Suprapubic skin (tissue), 4 donors: ENCODE measurements at regions not wholly inside any gene's neighbourhood (a gene's known extent, or its start where the extent isn't known, plus 50 kb on each side); places are given as distances from the start of the nearest gene placed in this dataset.

Experiments
- DNase-seq, 2 donors: peaks; one replicate each; pipeline ENCODE4 v3.0.0-alpha.2; 2019; ENCODE audit warnings: low spot score in 2 of 2
- H3K27ac ChIP-seq: fragments of 200-600 bp; sonication (generic); one replicate; pipeline ENCODE4 v1.5.1; 2019
- H3K27me3 ChIP-seq: fragments of 200-600 bp; sonication (generic); one replicate; pipeline ENCODE4 v1.5.1; 2019
- H3K36me3 ChIP-seq: fragments of 200-600 bp; sonication (generic); one replicate; pipeline ENCODE4 v1.5.1; 2019
- H3K4me1 ChIP-seq: fragments of 200-600 bp; sonication (generic); one replicate; pipeline ENCODE4 v1.5.1; 2019
- H3K4me3 ChIP-seq: fragments of 200-600 bp; sonication (generic); one replicate; pipeline ENCODE4 v1.5.1; 2019; ENCODE audit warnings: mild to moderate bottlenecking
- H3K9me3 ChIP-seq: fragments of 200-600 bp; sonication (generic); one replicate; pipeline ENCODE4 v1.5.1; 2019
- CTCF ChIP-seq, 2 donors: fragments of 200-600 bp in 1 of 2; fragments of 450-650 bp in 1 of 2; sonication (generic) in 1 of 2; IDR thresholded peaks; one replicate each; pipeline ENCODE4 v1.5.1; 2016 to 2019; ENCODE audit warnings: antibody characterized with exemption in 2 of 2, mild to moderate bottlenecking in 1 of 2, moderate library complexity in 1 of 2
- EP300 ChIP-seq: sonication (generic); formaldehyde crosslinking; IDR thresholded peaks from one replicate; pipeline ENCODE4 v1.6.1; 2017; ENCODE audit warnings: antibody characterized with exemption
- POLR2A ChIP-seq, 2 donors: fragments of 450-650 bp; IDR thresholded peaks; one replicate each; pipeline ENCODE4 v1.6.1; 2017; ENCODE audit warnings: antibody characterized with exemption in 2 of 2, mild to moderate bottlenecking in 2 of 2, moderate library complexity in 2 of 2
- POLR2AphosphoS5 ChIP-seq, 3 donors: sonication (generic); formaldehyde crosslinking; IDR thresholded peaks; one replicate each; pipeline ENCODE4 v1.6.1; 2017; ENCODE audit warnings: antibody characterized with exemption in 3 of 3
- WGBS: methylation state at CpG from one replicate; pipeline ENCODE4 v1.1.5; 2018; 5-methylcytosine and 5-hydroxymethylcytosine counted together

DNA sequence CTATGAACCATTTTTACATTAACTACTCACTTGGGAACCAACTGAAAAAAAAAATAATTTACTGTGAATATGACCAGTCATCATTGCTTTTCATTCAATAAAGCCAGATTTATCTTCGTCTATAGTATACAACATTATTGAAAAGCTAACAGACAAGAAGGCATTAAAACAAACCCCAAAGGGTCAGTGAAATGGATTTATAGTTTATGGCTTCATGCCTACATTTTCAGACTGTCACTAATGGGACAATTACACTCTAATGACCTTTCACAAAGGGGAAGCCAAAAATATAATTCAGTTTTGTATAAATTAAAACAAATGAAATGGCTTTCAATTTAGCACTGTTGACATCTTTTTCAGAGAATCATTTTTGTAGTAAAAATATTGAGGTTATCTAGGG, 169.1 kb downstream of the DSEL start:
- Histone ChIP-seq H3K4me3 (no peak overlapping the region), H3K4me1 (no peaks in the 10 kb centered on the region), H3K9me3 (no peaks in the 10 kb centered on the region), H3K27ac (no peak overlapping the region), H3K36me3 (no peaks in the 10 kb centered on the region), H3K27me3 (no peaks in the 10 kb centered on the region)
- WGBS, result 34% methylated on average over 1 of the region's 1 CpG
- no peak for DNase-seq
- TF ChIP-seq POLR2A (IDR thresholded peaks at IDR 0.05) (no peak), EP300 (no peak), CTCF (IDR thresholded peaks at IDR 0.05) (no peak), POLR2AphosphoS5 (IDR thresholded peaks at IDR 0.05) (no peak)

- WGBS, result 58% methylated on average over 2 of the region's 2 CpGs
- Histone ChIP-seq H3K9me3 (no peaks in the 10 kb centered on the region), H3K4me1 (no peaks in the 10 kb centered on the region), H3K36me3 (no peaks in the 10 kb centered on the region), H3K4me3 (no peak overlapping the region), H3K27me3 (no peaks in the 10 kb centered on the region), H3K27ac (no peak overlapping the region)
- no peak for DNase-seq
- no peak for TF ChIP-seq CTCF (IDR thresholded peaks at IDR 0.05)
- no peak for TF ChIP-seq POLR2A (IDR thresholded peaks at IDR 0.05)
- no peak for TF ChIP-seq POLR2AphosphoS5 (IDR thresholded peaks at IDR 0.05)
- TF ChIP-seq EP300, result no peak
Observed at GRCh38 chr18:67342159-67342558, 174.4 kb downstream of the DSEL start.

DNA sequence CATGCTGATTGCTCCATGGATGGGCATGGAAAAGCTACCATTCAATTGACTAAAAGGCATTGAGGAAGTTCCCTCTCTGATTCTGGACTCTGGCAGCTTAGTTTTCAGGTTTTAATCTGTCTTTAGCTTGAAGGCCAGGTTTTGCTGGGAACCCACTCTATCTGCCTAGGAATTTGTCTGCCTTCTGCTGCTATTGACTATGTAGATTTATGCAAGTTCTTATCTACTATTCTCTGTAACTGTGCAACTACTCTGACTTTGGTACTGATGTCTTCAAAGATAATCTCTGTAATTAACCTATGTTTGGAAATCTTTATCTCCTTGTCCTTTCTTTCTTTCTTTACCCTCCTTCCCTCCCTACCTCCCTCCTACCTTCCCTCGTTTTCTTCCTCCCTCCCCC, 178.8 kb downstream of the DSEL start:
- no peak overlapping the region for H3K27ac ChIP-seq
- H3K4me1 ChIP-seq, result no peaks in the 10 kb centered on the region
- 32% methylated on average over 1 of the region's 1 CpG for WGBS
- TF ChIP-seq POLR2A (IDR thresholded peaks at IDR 0.05) (no peak), EP300 (no peak), POLR2AphosphoS5 (IDR thresholded peaks at IDR 0.05) (no peak), CTCF (IDR thresholded peaks at IDR 0.05) (no peak)
- no peak overlapping the region for H3K4me3 ChIP-seq
- H3K27me3 ChIP-seq, result no peaks in the 10 kb centered on the region
- no peaks in the 10 kb centered on the region for H3K9me3 ChIP-seq
- DNase-seq, result no peak
- no peaks in the 10 kb centered on the region for H3K36me3 ChIP-seq

GRCh38 chr18:67331857-67332256, 184.7 kb downstream of the DSEL start:
- DNase-seq, result no peak
- no peak overlapping the region for H3K27ac ChIP-seq
- no peaks in the 10 kb centered on the region for H3K9me3 ChIP-seq
- no peaks in the 10 kb centered on the region for H3K4me1 ChIP-seq
- no peaks in the 10 kb centered on the region for H3K27me3 ChIP-seq
- WGBS, result 0% methylated on average over 1 of the region's 1 CpG
- no peak overlapping the region for H3K4me3 ChIP-seq
- H3K36me3 ChIP-seq, result no peaks in the 10 kb centered on the region
- no peak for TF ChIP-seq POLR2AphosphoS5 (IDR thresholded peaks at IDR 0.05)
- no peak for TF ChIP-seq POLR2A (IDR thresholded peaks at IDR 0.05)
- TF ChIP-seq EP300, result no peak
- no peak for TF ChIP-seq CTCF (IDR thresholded peaks at IDR 0.05)

GRCh38 chr18:67319109-67319508, 197.4 kb downstream of the DSEL start:
- 64% methylated on average over 2 of the region's 2 CpGs for WGBS
- TF ChIP-seq POLR2AphosphoS5 (IDR thresholded peaks at IDR 0.05) (no peak), CTCF (IDR thresholded peaks at IDR 0.05) (no peak), EP300 (no peak), POLR2A (IDR thresholded peaks at IDR 0.05) (no peak)
- no peaks in the 10 kb centered on the region for H3K36me3 ChIP-seq
- H3K27me3 ChIP-seq, result no peaks in the 10 kb centered on the region
- H3K27ac ChIP-seq, result no peak overlapping the region
- H3K4me3 ChIP-seq, result no peak overlapping the region
- H3K4me1 ChIP-seq, result no peaks in the 10 kb centered on the region
- no peak for DNase-seq
- no peaks in the 10 kb centered on the region for H3K9me3 ChIP-seq
